Stimulated activated CD8-positive, alpha-beta memory T cell treated with anti-CD3 and anti-CD28 coated beads, Interleukin-15, amount 100 ng/mL, for 1 hour (primary cell): ENCODE measurements at regions not wholly inside any gene's neighbourhood (a gene's known extent, or its start where the extent isn't known, plus 50 kb on each side); places are given as distances from the start of the nearest gene placed in this dataset.
"Not testable (repeated sequence)": the region's sequence is repeated elsewhere in the genome, so short reads cannot be mapped to it uniquely, and the experiment has no call there.

Experiments used
- DNase-seq: peaks from one replicate; pipeline ENCODE4 v3.0.0-alpha.2; 2020; ENCODE audit warnings: low read depth

DNA sequence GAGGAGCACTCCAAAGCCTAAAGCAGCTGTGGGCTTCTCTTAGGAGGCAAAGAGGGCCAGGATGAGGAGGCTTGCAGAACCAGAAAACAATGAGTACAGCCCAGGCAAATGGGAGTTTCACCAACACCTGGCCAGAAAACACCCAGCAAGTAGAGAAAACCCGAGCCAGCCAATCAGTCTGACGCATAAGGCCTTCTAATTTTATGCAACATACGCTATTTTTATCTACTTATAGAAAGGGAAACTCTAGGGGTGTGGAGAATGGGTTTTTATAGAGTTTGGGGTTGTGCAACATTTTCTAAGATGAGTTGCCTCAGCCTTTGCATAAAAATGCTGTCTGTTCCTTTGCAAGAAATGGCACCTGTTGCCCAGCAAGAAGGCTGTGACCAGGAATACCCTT, 529.0 kb upstream of the CDH5 start:
- no peak for DNase-seq

DNA sequence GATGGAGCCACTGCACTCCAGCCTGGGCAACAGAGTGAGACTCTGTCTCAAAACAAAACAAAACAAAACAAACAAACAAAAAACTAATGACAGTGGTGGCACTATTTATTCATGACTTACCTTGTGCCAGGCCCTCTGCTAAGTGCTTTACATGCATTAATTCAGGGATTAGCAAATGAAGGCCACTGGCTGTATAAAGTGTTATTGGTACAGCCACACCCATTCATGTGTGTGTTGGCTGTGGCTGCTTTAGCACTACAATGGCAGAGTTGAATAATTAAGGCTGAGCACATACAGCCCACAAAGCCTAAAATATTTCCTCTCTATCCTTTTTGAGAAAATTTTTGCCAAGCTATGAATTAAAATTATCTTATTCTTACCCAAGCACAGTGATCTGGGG, 531.8 kb upstream of the CDH5 start:
- DNase-seq = no peak

DNA sequence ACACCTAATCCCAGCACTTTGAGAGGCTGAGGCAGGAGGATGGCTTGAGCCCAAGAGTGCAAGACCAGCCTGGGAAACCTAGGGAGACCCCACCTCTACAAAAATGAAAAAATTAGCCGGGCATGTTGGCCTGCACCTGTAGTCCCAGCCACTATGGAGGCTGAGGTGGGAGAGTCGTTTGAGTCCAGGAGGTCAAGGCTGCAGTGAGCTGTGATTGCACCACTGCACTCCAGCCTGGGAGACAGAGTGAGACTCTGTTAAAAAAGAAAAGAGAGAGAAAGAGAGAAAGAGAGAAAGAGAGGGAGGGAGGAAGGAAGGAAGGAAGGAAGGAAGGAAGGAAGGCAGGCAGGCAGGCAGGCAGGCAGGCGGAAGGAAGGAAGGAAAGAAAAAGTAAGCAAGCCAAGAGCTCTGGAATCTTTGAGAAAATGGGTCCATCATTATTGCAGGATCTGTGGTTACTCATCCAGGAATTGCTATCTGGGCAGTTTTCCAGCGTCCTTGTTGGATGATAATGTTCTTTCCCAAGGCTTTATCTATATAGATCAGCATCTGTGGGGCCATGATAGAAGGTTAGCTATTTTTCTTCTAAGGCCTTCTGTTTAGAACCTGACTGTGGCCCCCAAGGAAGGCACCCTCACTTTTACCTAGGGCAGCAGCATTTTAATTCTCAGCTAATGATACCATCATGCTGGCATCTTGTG, 533.2 kb upstream of the CDH5 start:
- DNase-seq = no peak

GRCh38 chr16:65832679-65833078, 533.8 kb upstream of the CDH5 start:
- DNase-seq = no peak

DNA sequence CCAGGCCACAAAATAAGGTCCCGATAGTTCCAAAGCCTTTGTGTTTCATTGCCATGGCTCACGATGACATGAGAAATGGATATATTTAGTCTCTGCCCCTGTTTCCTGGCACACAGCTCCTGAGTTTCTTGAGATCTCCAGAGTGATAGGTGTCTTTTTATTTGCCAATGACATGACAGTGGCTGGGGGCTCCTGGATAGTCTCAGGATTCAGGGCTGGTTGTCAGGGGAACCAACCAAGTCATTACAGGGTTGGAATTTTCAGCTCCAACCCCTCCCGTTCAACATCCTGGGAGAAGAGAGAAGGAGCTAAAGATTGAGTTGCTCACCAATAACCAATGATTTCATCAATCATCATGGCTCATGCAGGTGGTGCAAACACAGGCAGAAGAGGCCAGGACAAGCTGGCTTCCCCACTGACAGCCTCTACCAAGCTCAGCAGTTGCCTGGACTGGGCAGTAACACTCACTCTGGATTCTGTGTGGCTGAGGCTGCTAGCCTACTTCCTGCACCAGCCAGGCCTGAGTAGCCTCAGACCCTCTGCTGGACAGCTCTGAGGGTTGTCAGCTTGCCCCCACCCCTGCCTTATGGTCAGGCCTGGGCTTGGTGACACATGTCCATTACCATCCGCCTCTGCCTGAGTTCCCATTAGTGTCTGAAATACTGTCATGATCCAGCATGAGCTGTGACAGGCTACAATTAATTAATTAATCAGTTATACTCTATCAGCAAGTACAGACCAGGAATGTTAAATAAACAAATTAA, 534.4 kb upstream of the CDH5 start:
- DNase-seq = no peak

DNA sequence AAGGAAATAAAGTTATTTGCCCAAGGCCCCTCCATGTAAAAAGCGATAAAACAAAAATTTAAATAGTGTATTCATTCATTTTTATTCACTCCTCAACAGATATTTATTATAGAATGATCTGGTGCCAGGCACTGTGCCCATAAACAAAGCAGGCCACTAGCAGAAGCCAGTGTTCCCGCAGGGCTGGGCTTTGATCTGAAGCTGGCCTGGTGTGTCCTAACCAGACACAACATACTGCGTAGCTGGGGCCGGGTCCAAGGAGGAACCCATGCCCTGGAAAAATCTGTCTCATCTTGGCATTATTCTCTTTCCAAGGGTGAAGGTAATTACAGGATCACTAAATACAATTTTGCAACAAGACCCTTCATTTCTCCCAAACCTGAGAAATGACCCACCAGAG, 537.4 kb upstream of the CDH5 start:
- DNase-seq = no peak

DNA sequence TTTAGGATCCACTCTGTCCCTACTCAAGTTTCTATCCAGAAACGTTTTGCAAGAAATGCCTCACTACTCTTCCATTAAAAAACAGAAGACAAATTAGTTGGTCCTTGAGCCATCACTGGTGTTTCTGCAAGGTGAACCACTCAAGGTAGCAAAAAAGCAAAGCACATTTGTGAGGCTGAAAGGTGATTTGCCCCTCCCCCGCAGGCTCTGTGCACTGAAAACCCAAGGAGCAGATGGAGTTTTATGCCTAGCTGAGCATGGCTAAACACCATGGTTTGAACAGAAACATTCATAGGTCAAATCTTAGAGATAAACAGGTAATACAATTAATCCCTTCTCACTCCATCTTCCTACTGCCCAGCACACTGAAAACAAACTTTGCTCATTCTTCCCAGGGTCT, 538.2 kb upstream of the CDH5 start:
- DNase-seq = no peak

GRCh38 chr16:65827231-65827630, 539.3 kb upstream of the CDH5 start:
- DNase-seq = no peak

- no peak for DNase-seq
Measured at GRCh38 chr16:65825191-65825856, 541.2 kb upstream of the CDH5 start.

DNA sequence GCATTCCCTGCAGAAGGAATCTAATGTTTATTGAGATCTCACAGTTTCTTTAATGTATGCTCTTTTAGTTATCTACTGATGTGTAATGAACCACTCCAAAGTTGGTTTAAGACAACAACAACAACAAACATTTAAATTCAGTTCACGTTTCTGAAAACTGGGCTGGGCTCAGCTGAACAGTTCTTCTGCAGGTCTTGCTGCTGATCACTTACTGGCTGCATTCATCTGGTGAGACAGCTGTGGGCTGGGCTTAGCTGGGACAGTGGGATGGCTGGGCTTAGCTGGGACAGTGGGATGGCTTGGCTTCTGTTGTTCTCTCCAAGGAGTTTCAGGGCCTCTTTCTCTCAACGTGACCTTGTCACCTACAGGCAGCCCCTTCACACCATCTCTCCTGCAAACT, 544.3 kb upstream of the CDH5 start:
- no peak for DNase-seq

- no peak for DNase-seq
Measured at GRCh38 chr16:65819136-65819898, 547.2 kb upstream of the CDH5 start.

- DNase-seq = no peak
Measured at GRCh38 chr16:65817799-65818198, 548.7 kb upstream of the CDH5 start.

GRCh38 chr16:65817066-65817465, 549.4 kb upstream of the CDH5 start:
- no peak for DNase-seq

- DNase-seq = no peak
Measured at GRCh38 chr16:65816556-65816955, 549.9 kb upstream of the CDH5 start.

DNA sequence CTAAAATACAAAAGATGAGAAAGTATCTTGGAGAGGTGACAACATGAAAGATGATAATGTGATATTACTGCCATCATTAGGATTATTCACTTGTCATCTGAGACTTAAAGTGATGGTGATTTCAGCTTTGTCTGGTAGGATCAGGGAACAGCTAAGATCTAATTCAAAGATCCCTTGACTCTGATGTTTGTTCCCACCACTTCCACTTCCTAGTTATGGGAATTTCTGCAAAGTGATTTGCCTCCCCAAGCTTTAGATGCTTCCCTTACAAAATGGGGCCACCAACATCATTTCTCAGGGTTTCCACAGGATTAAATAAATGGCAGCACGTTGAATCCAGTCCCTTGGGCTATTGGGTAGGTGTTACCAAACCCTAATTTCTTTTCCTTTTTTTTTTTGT, 550.8 kb upstream of the CDH5 start:
- no peak for DNase-seq

DNA sequence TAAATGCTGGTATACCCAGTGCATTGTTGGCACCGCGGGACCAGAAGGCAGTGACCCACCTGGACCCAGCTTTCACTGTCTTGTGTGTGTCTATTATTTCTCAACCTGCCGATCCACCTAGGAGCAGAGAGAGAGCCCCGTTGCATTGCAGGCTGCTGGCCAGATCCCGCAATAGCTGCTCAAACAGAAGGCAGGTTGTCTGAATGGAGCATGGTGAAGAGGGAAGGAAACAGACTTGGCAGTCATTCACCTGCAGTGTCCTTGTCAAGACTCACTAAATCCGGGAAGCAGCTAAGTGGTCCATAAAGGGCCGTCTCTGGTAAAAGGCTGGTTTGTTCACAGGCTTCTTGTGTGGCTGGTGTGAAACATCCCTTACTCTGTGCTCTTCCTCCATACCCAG, 552.6 kb upstream of the CDH5 start:
- DNase-seq = not testable (repeated sequence)

DNA sequence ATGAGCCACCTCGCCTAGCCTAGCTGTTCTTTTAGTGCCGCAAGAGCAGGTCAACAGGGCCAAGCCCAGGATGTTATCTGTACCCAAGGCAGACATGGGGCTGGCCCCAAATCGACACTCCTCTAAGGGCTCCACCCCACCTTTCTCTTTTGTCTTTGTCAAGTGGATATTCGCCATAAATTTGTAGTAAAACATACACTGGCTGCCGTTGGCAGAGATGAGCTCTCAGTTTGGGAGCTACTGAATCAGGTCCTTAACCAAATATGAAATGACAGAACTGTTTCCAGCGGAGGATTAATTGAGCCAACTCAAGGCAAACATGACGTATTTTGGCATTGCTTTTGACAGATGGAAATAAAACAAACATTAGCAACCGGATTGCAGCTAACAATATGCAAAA, 556.9 kb upstream of the CDH5 start:
- no peak for DNase-seq

GRCh38 chr16:65808790-65809189, 557.7 kb upstream of the CDH5 start:
- DNase-seq = no peak

GRCh38 chr16:65807858-65808257, 558.6 kb upstream of the CDH5 start:
- DNase-seq = no peak

DNA sequence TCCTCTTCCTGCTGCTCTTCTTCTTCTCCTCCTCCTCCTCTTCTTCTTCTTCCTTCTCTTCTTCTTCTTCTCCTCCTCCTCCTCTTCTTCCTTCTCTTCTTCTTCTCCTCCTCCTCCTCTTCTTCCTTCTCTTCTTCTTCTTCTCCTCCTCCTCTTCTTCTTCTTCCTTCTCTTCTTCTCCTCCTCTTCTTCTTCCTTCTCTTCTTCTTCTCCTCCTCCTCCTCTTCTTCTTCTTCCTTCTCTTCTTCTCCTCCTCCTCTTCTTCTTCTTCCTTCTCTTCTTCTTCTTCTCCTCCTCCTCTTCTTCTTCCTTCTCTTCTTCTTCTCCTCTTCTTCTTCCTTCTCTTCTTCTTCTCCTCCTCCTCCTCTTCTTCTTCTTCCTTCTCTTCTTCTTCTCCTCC, 560.8 kb upstream of the CDH5 start:
- not testable (repeated sequence) for DNase-seq

GRCh38 chr16:65796481-65796880, 570.0 kb upstream of the CDH5 start:
- no peak for DNase-seq

- no peak for DNase-seq
Measured at GRCh38 chr16:65794973-65795372, 571.5 kb upstream of the CDH5 start.

DNA sequence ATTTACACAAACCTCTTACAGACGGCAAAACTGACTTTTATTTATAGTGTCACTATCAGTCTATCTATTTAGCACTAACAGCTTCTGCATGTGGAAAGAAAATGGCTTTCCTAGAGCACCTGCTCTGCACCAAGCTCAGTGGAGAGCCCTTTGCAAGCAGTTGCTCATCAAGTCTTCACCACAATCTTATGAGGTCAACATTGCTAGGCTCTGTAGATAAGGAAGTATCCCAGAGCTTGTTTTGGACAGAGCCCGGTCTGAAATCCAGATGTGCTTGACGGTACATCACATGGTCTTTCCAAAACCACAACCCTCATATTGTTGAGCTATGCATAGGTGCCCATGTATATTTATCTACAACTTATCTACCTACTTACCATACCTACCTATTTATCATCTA, 572.7 kb upstream of the CDH5 start:
- DNase-seq = no peak
